KMS-11 (cell line): ENCODE measurements at regions not wholly inside any gene's neighbourhood (a gene's known extent, or its start where the extent isn't known, plus 50 kb on each side); places are given as distances from the start of the nearest gene placed in this dataset.

Source experiments
- H2AFZ ChIP-seq: fragments of 200-600 bp; sonication (generic); 2 replicates; pipeline ENCODE4 v1.6.1; 2016; ENCODE audit warnings: antibody characterized with exemption, mixed run types, low read depth
- H3K27ac ChIP-seq: fragments of 200-600 bp; sonication (generic); 2 replicates; pipeline ENCODE4 v1.6.1; 2016; ENCODE audit warnings: mild to moderate bottlenecking, mixed run types
- H3K27me3 ChIP-seq: fragments of 200-600 bp; sonication (generic); 2 replicates; pipeline ENCODE4 v1.6.1; 2017; ENCODE audit warnings: mild to moderate bottlenecking, low read depth, mixed run types, moderate library complexity; ENCODE audit not compliant: insufficient read depth
- H3K36me3 ChIP-seq: fragments of 200-600 bp; sonication (generic); 2 replicates; pipeline ENCODE4 v1.6.1; 2017; ENCODE audit warnings: mild to moderate bottlenecking, mixed run types; ENCODE audit not compliant: insufficient read depth
- H3K4me1 ChIP-seq: fragments of 200-600 bp; sonication (generic); 2 replicates; pipeline ENCODE4 v1.6.1; 2016; ENCODE audit warnings: mild to moderate bottlenecking, low read depth, mixed run types; ENCODE audit not compliant: poor library complexity, severe bottlenecking
- H3K4me2 ChIP-seq: fragments of 200-600 bp; sonication (generic); 2 replicates; pipeline ENCODE4 v1.7.0; 2016; ENCODE audit warnings: mild to moderate bottlenecking, mixed run types
- H3K4me3 ChIP-seq: fragments of 200-600 bp; sonication (generic); IDR thresholded peaks from 2 replicates; pipeline ENCODE4 v1.6.1; 2017; ENCODE audit warnings: low read depth, low read length, mixed read lengths; ENCODE audit not compliant: insufficient read depth
- H3K79me2 ChIP-seq: fragments of 200-600 bp; sonication (generic); 2 replicates; pipeline ENCODE4 v1.6.1; 2016; ENCODE audit warnings: low read depth, mixed run types; ENCODE audit not compliant: insufficient read depth
- H3K9ac ChIP-seq: fragments of 200-600 bp; sonication (generic); 2 replicates; pipeline ENCODE4 v1.6.1; 2016; ENCODE audit warnings: mild to moderate bottlenecking, mixed run types
- H4K20me1 ChIP-seq: fragments of 200-600 bp; sonication (generic); 2 replicates; pipeline ENCODE4 v1.6.1; 2016; ENCODE audit warnings: mild to moderate bottlenecking, mixed run types; ENCODE audit not compliant: insufficient read depth
- CTCF ChIP-seq: fragments of 200-600 bp; sonication (generic); conservative IDR thresholded peaks from 2 replicates; pipeline ENCODE4 v1.6.1; 2017; ENCODE audit warnings: low read depth, mild to moderate bottlenecking, antibody characterized with exemption, low read length, moderate library complexity, mixed read lengths

- H3K4me2 ChIP-seq: no peak overlapping the region
- no peaks in the 10 kb centered on the region for H3K27me3 ChIP-seq
- TF ChIP-seq CTCF: no peak
- H3K4me1 ChIP-seq: peaks cover 12% of the 10 kb centered on the region
- H3K9ac ChIP-seq: no peak overlapping the region
- H3K36me3 ChIP-seq: no peaks in the 10 kb centered on the region
- H3K79me2 ChIP-seq: no peaks in the 10 kb centered on the region
- H2AFZ ChIP-seq: no peak overlapping the region
- no peak overlapping the region for H3K27ac ChIP-seq
- no peaks in the 10 kb centered on the region for H4K20me1 ChIP-seq
- H3K4me3 ChIP-seq: no peak overlapping the region
Measured at GRCh38 chr12:72146495-72146894, 125.7 kb upstream of the TRHDE start.

GRCh38 chr12:72148709-72149108, 123.5 kb upstream of the TRHDE start:
- H3K4me2 ChIP-seq: no peak overlapping the region
- no peak for TF ChIP-seq CTCF
- no peak overlapping the region for H3K4me3 ChIP-seq

GRCh38 chr12:72162875-72163274, 109.3 kb upstream of the TRHDE start:
- Histone ChIP-seq H3K27ac (no peak overlapping the region), H3K4me1 (no peaks in the 10 kb centered on the region), H3K36me3 (no peaks in the 10 kb centered on the region), H3K4me2 (no peak overlapping the region), H2AFZ (no peak overlapping the region), H4K20me1 (no peaks in the 10 kb centered on the region), H3K9ac (no peak overlapping the region), H3K4me3 (no peak overlapping the region), H3K27me3 (no peaks in the 10 kb centered on the region), H3K79me2 (no peaks in the 10 kb centered on the region)
- TF ChIP-seq CTCF: no peak

More at GRCh38 chr12:72148709-72149108, 123.5 kb upstream of the TRHDE start:
- Histone ChIP-seq H3K27me3 (no peaks in the 10 kb centered on the region), H2AFZ (no peak overlapping the region), H3K4me1 (no peaks in the 10 kb centered on the region), H3K9ac (no peak overlapping the region), H4K20me1 (no peaks in the 10 kb centered on the region), H3K27ac (no peak overlapping the region), H3K79me2 (no peaks in the 10 kb centered on the region), H3K36me3 (no peaks in the 10 kb centered on the region)

GRCh38 chr12:72168851-72169250, 103.3 kb upstream of the TRHDE start:
- TF ChIP-seq CTCF: no peak
- no peak overlapping the region for H3K9ac ChIP-seq
- H2AFZ ChIP-seq: no peak overlapping the region
- no peaks in the 10 kb centered on the region for H3K36me3 ChIP-seq
- no peaks in the 10 kb centered on the region for H4K20me1 ChIP-seq
- H3K4me3 ChIP-seq: no peak overlapping the region
- no peaks in the 10 kb centered on the region for H3K4me1 ChIP-seq
- no peaks in the 10 kb centered on the region for H3K79me2 ChIP-seq
- no peaks in the 10 kb centered on the region for H3K27me3 ChIP-seq
- H3K27ac ChIP-seq: no peak overlapping the region
- H3K4me2 ChIP-seq: no peak overlapping the region
